MG63 (cell line): ENCODE measurements at regions not wholly inside any gene's neighbourhood (a gene's known extent, or its start where the extent isn't known, plus 50 kb on each side); places are given as distances from the start of the nearest gene placed in this dataset.
"Not testable (repeated sequence)": the region's sequence is repeated elsewhere in the genome, so short reads cannot be mapped to it uniquely, and the experiment has no call there.

Experiments
- DNase-seq: peaks from one replicate; pipeline ENCODE4 v3.0.0-alpha.2; 2020
- H3K27me3 ChIP-seq: fragments of 250-450 bp; sonication (Bioruptor Pico); 2 replicates; pipeline ENCODE4 v1.5.1; 2020; ENCODE audit warnings: mild to moderate bottlenecking, moderate library complexity
- H3K36me3 ChIP-seq: fragments of 250-450 bp; sonication (Bioruptor Pico); 2 replicates; pipeline ENCODE4 v1.5.1; 2020; ENCODE audit warnings: mild to moderate bottlenecking, moderate library complexity
- H3K4me3 ChIP-seq: fragments of 250-450 bp; sonication (Bioruptor Pico); 2 replicates; pipeline ENCODE4 v1.5.1; 2020; ENCODE audit warnings: mild to moderate bottlenecking, moderate library complexity
- H3K9me3 ChIP-seq: fragments of 250-450 bp; sonication (Bioruptor Pico); 2 replicates; pipeline ENCODE4 v1.5.1; 2020; ENCODE audit warnings: mild to moderate bottlenecking, moderate library complexity

GRCh38 chr9:15059003-15059402 is 148.8 kb upstream of the FREM1 start:
- Histone ChIP-seq H3K27me3 (peaks cover 27% of the 10 kb centered on the region), H3K9me3 (no peaks in the 10 kb centered on the region), H3K4me3 (no peak overlapping the region), H3K36me3 (no peaks in the 10 kb centered on the region)
- DNase-seq: no peak

GRCh38 chr9:15058236-15058635 is 148.0 kb upstream of the FREM1 start:
- Histone ChIP-seq H3K27me3 (peaks cover 27% of the 10 kb centered on the region), H3K9me3 (no peaks in the 10 kb centered on the region), H3K4me3 (no peak overlapping the region), H3K36me3 (no peaks in the 10 kb centered on the region)
- DNase-seq: no peak

GRCh38 chr9:15055284-15055683 is 145.1 kb upstream of the FREM1 start:
- peaks cover 40% of the 10 kb centered on the region for H3K27me3 ChIP-seq
- H3K36me3 ChIP-seq, DNase-seq, H3K4me3 ChIP-seq, H3K9me3 ChIP-seq: not testable (repeated sequence)

GRCh38 chr9:15048772-15049171 is 138.5 kb upstream of the FREM1 start:
- no peaks in the 10 kb centered on the region for H3K36me3 ChIP-seq
- H3K27me3 ChIP-seq: peaks cover 47% of the 10 kb centered on the region
- DNase-seq: no peak
- H3K9me3 ChIP-seq: no peaks in the 10 kb centered on the region
- no peak overlapping the region for H3K4me3 ChIP-seq

GRCh38 chr9:15047028-15047551 is 136.9 kb upstream of the FREM1 start:
- H3K36me3 ChIP-seq: no peaks in the 10 kb centered on the region
- no peak for DNase-seq
- no peaks in the 10 kb centered on the region for H3K9me3 ChIP-seq
- no peak overlapping the region for H3K4me3 ChIP-seq
- H3K27me3 ChIP-seq: peaks cover 41% of the 10 kb centered on the region

- H3K27me3 ChIP-seq: peaks cover 19% of the 10 kb centered on the region
- H3K9me3 ChIP-seq: peaks cover 3% of the 10 kb centered on the region; the same call in 1 of the 2 replicates
- DNase-seq: no peak
- H3K36me3 ChIP-seq: no peaks in the 10 kb centered on the region
- no peak overlapping the region for H3K4me3 ChIP-seq
These were observed 123.1 kb upstream of the FREM1 start for GRCh38 chr9:15033316-15033715.

GRCh38 chr9:15032860-15033259 is 122.6 kb upstream of the FREM1 start:
- Histone ChIP-seq H3K9me3 (peaks cover 3% of the 10 kb centered on the region; the same call in 1 of the 2 replicates), H3K36me3 (no peaks in the 10 kb centered on the region), H3K27me3 (peaks cover 19% of the 10 kb centered on the region), H3K4me3 (no peak overlapping the region)
- no peak for DNase-seq

- Histone ChIP-seq H3K9me3 (peaks cover 4% of the 10 kb centered on the region), H3K36me3 (no peaks in the 10 kb centered on the region), H3K4me3 (no peak overlapping the region), H3K27me3 (peaks cover 5% of the 10 kb centered on the region; the same call in 1 of the 2 replicates)
- DNase-seq: no peak
These were observed 110.9 kb upstream of the FREM1 start for GRCh38 chr9:15021146-15021545.

- no peak overlapping the region for H3K4me3 ChIP-seq
- no peaks in the 10 kb centered on the region for H3K36me3 ChIP-seq
- no peaks in the 10 kb centered on the region for H3K9me3 ChIP-seq
- 0 out of 2 replicates have a peak, but pooled peaks cover 2% of the 10 kb centered on the region for H3K27me3 ChIP-seq
- DNase-seq: no peak
These were observed 107.9 kb upstream of the FREM1 start for GRCh38 chr9:15018096-15018637.

GRCh38 chr9:15010581-15010980 is 100.4 kb upstream of the FREM1 start:
- Histone ChIP-seq H3K36me3 (no peaks in the 10 kb centered on the region), H3K27me3 (no peaks in the 10 kb centered on the region), H3K4me3 (no peak overlapping the region), H3K9me3 (no peaks in the 10 kb centered on the region)
- DNase-seq: no peak

- no peak overlapping the region for H3K4me3 ChIP-seq
- no peaks in the 10 kb centered on the region for H3K9me3 ChIP-seq
- H3K36me3 ChIP-seq: no peaks in the 10 kb centered on the region
- H3K27me3 ChIP-seq: no peaks in the 10 kb centered on the region
- no peak for DNase-seq
These were observed 97.5 kb upstream of the FREM1 start for GRCh38 chr9:15007698-15008097.

- DNase-seq: no peak
- Histone ChIP-seq H3K27me3 (no peaks in the 10 kb centered on the region), H3K36me3 (no peaks in the 10 kb centered on the region), H3K4me3 (no peak overlapping the region), H3K9me3 (0 out of 2 replicates have a peak, but pooled peaks cover 2% of the 10 kb centered on the region)
These were observed 84.5 kb upstream of the FREM1 start for GRCh38 chr9:14994738-14995137.

- H3K27me3 ChIP-seq: no peaks in the 10 kb centered on the region
- H3K4me3 ChIP-seq: peak overlapping the region; percentile 62
- DNase-seq: no peak
- 0 out of 2 replicates have a peak, but pooled peaks cover 2% of the 10 kb centered on the region for H3K9me3 ChIP-seq
- no peaks in the 10 kb centered on the region for H3K36me3 ChIP-seq
These were observed 83.8 kb upstream of the FREM1 start for GRCh38 chr9:14993901-14994554.

GRCh38 chr9:14993061-14993800 is 83.0 kb upstream of the FREM1 start:
- no peaks in the 10 kb centered on the region for H3K27me3 ChIP-seq
- peak; percentile 100 for DNase-seq
- H3K9me3 ChIP-seq: 0 out of 2 replicates have a peak, but pooled peaks cover 2% of the 10 kb centered on the region
- H3K36me3 ChIP-seq: peaks cover 1% of the 10 kb centered on the region; the same call in 1 of the 2 replicates
- peak overlapping the region; percentile 62 for H3K4me3 ChIP-seq

GRCh38 chr9:14992516-14992915 is 82.3 kb upstream of the FREM1 start:
- peaks cover 8% of the 10 kb centered on the region; the same call in 1 of the 2 replicates for H3K36me3 ChIP-seq
- H3K9me3 ChIP-seq: 0 out of 2 replicates have a peak, but pooled peaks cover 2% of the 10 kb centered on the region
- H3K27me3 ChIP-seq: no peaks in the 10 kb centered on the region
- DNase-seq: peak; percentile 44
- H3K4me3 ChIP-seq: peak overlapping the region; percentile 62

- Histone ChIP-seq H3K27me3 (no peaks in the 10 kb centered on the region), H3K36me3 (peaks cover 10% of the 10 kb centered on the region; the same call in 1 of the 2 replicates), H3K4me3 (peak overlapping the region; percentile 62), H3K9me3 (0 out of 2 replicates have a peak, but pooled peaks cover 2% of the 10 kb centered on the region)
- DNase-seq: no peak
These were observed 81.9 kb upstream of the FREM1 start for GRCh38 chr9:14992081-14992480.

GRCh38 chr9:14990647-14991046 is 80.4 kb upstream of the FREM1 start:
- not testable (repeated sequence) for H3K27me3 ChIP-seq, H3K9me3 ChIP-seq
- H3K36me3 ChIP-seq: peaks cover 15% of the 10 kb centered on the region
- peak; percentile 90 for DNase-seq
- H3K4me3 ChIP-seq: peak overlapping the region; percentile 62
